OCI-LY7 (cell line): ENCODE measurements at regions not wholly inside any gene's neighbourhood (a gene's known extent, or its start where the extent isn't known, plus 50 kb on each side); places are given as distances from the start of the nearest gene placed in this dataset.

Experiments
- CTCF ChIP-seq: fragments of 200-600 bp; sonication (generic); conservative IDR thresholded peaks from 2 replicates; pipeline ENCODE4 v1.5.1; 2014; ENCODE audit warnings: mild to moderate bottlenecking, antibody characterized with exemption, low read length, moderate library complexity, mixed read lengths
- EZH2phosphoT487 ChIP-seq: fragments of 200-600 bp; sonication (generic); IDR thresholded peaks from 2 replicates; pipeline ENCODE4 v1.6.1; 2018; ENCODE audit warnings: low read depth, borderline replicate concordance, mild to moderate bottlenecking, mixed run types, antibody characterized with exemption, low read length, moderate library complexity, mixed read lengths

GRCh38 chr1:101546885-101547284, 310.1 kb downstream of the S1PR1 start:
- TF ChIP-seq CTCF (no peak), EZH2phosphoT487 (no peak)
